ENCODE measurements at regions not wholly inside any gene's neighbourhood (a gene's known extent, or its start where the extent isn't known, plus 50 kb on each side); places are given as distances from the start of the nearest gene placed in this dataset.

DNA sequence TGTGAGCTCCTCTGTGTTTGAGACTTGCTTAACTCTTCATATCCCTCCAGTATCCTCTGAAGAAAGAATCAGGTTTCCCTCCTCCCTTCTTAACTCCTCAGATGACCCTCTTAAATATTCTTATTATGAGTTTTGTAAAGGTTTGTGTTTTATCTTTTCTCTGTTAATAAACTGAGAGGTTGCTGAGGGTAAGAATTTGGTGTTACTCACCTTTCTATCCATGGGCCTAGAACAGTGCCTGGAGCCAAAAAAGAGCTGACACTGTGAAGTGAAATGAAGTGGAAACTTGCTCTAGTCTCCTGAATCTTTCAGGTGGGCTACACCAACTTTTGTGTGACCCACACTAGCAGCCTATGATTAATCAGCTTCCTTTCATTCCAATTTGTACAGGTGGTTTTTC lies 208.4 kb downstream of the CSNK1G3 start:
- no TSS peak for BruUV-seq (replicated peaks)
- RAD21 ChIA-PET (ENCODE audit: low non-redundant PET in 1 of 2, low total read pairs in 2 of 2, uncharacterized antibody in 2 of 2, unreplicated experiment in 2 of 2): no interaction called here
- Histone ChIP-seq H3K27me3 (ENCODE audit: insufficient read depth, low read length) (no peaks in the 10 kb centered on the region), H3K36me3 (ENCODE audit: control insufficient read depth in 1 of 2, insufficient read depth in 2 of 2, low read length in 2 of 2) (no peaks in the 10 kb centered on the region), H3K27ac (ENCODE audit: low read depth, low read length) (no peak overlapping the region), H4K20me1 (ENCODE audit: insufficient read depth) (no peaks in the 10 kb centered on the region), H3K9me3 (ENCODE audit: control insufficient read depth in 1 of 2, insufficient read depth in 1 of 2, low read depth in 1 of 2, low read length in 2 of 2) (no peaks in the 10 kb centered on the region), H3K4me3 (replicated peaks in 1 of 2; ENCODE audit: low read depth in 1 of 2, low read length in 2 of 2) (no peak overlapping the region), H3K9me2 (ENCODE audit: insufficient read depth) (no peaks in the 10 kb centered on the region), H3K4me1 (ENCODE audit: control insufficient read depth in 1 of 2, insufficient read depth in 2 of 2, low read length in 2 of 2) (0 out of 4 replicates have a peak, but pooled peaks cover 0 to 4% of the 10 kb centered on the region in 2 experiments), H3K4me2 (ENCODE audit: low read length) (no peak overlapping the region), H3K79me2 (ENCODE audit: insufficient read depth, low read length) (no peaks in the 10 kb centered on the region), H3K9ac (ENCODE audit: low read length) (no peak overlapping the region), H2AFZ (ENCODE audit: low read depth, low read length, poor library complexity, severe bottlenecking) (no peak overlapping the region)
- CTCF ChIA-PET: no interaction called here
- intact Hi-C loops (cut with micrococcal nuclease): no loop called here
- DNase-seq (ENCODE audit: low read depth, low spot score): no peak
- no peak for TF ChIP-seq ZNF274 (IDR thresholded peaks at IDR 0.05; ENCODE audit: low read depth, low read length)
- no peak for TF ChIP-seq SIN3A (IDR thresholded peaks at IDR 0.05; ENCODE audit: low read depth)
- TF ChIP-seq, protein P1, sequence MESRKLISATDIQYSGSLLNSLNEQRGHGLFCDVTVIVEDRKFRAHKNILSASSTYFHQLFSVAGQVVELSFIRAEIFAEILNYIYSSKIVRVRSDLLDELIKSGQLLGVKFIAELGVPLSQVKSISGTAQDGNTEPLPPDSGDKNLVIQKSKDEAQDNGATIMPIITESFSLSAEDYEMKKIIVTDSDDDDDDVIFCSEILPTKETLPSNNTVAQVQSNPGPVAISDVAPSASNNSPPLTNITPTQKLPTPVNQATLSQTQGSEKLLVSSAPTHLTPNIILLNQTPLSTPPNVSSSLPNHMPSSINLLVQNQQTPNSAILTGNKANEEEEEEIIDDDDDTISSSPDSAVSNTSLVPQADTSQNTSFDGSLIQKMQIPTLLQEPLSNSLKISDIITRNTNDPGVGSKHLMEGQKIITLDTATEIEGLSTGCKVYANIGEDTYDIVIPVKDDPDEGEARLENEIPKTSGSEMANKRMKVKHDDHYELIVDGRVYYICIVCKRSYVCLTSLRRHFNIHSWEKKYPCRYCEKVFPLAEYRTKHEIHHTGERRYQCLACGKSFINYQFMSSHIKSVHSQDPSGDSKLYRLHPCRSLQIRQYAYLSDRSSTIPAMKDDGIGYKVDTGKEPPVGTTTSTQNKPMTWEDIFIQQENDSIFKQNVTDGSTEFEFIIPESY (IDR thresholded peaks at IDR 0.05; ENCODE audit: extremely low read depth, insufficient replicate concordance, low read length): no peak
- TF ChIP-seq ELF1 (IDR thresholded peaks at IDR 0.05; ENCODE audit: borderline replicate concordance, low read depth): no peak
- no peak for TF ChIP-seq SRF (IDR thresholded peaks at IDR 0.05; ENCODE audit: low read depth)
- ATAC-seq: no peak
- POLR2A ChIA-PET: no interaction called here

- no TSS peak for BruUV-seq (replicated peaks)
- no peaks in the 10 kb centered on the region for H3K36me3 ChIP-seq (ENCODE audit: control insufficient read depth in 1 of 2, insufficient read depth in 2 of 2, low read length in 2 of 2)
- TF ChIP-seq SRF (IDR thresholded peaks at IDR 0.05; ENCODE audit: low read depth) (no peak), EGR1 (IDR thresholded peaks at IDR 0.05; ENCODE audit: low read depth) (no peak), CEBPB (IDR thresholded peaks at IDR 0.05; ENCODE audit: low read depth) (no peak), POLR2A (IDR thresholded peaks at IDR 0.05; ENCODE audit: borderline replicate concordance, extremely low read depth, insufficient read depth, insufficient read length) (no peak), RAD21 (IDR thresholded peaks at IDR 0.05; ENCODE audit: low read depth) (no peak), FOSL1 (IDR thresholded peaks at IDR 0.05; ENCODE audit: low read depth) (no peak), YY1 (IDR thresholded peaks at IDR 0.05; ENCODE audit: extremely low read depth, insufficient replicate concordance, low read depth, low read length) (no peak), SP1 (IDR thresholded peaks at IDR 0.05; ENCODE audit: low read depth) (no peak), ZNF274 (IDR thresholded peaks at IDR 0.05; ENCODE audit: low read depth, low read length) (no peak), EZH2 (IDR thresholded peaks at IDR 0.05) (no peak)
- TF ChIP-seq, protein P2, sequence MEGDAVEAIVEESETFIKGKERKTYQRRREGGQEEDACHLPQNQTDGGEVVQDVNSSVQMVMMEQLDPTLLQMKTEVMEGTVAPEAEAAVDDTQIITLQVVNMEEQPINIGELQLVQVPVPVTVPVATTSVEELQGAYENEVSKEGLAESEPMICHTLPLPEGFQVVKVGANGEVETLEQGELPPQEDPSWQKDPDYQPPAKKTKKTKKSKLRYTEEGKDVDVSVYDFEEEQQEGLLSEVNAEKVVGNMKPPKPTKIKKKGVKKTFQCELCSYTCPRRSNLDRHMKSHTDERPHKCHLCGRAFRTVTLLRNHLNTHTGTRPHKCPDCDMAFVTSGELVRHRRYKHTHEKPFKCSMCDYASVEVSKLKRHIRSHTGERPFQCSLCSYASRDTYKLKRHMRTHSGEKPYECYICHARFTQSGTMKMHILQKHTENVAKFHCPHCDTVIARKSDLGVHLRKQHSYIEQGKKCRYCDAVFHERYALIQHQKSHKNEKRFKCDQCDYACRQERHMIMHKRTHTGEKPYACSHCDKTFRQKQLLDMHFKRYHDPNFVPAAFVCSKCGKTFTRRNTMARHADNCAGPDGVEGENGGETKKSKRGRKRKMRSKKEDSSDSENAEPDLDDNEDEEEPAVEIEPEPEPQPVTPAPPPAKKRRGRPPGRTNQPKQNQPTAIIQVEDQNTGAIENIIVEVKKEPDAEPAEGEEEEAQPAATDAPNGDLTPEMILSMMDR (IDR thresholded peaks at IDR 0.05 in 2 of 3, conservative IDR thresholded peaks at IDR 0.05 in 1 of 3; ENCODE audit: borderline replicate concordance in 1 of 3, insufficient read depth in 1 of 3, low read depth in 2 of 3, low read length in 2 of 3): no peak
- TF ChIP-seq, protein P3, sequence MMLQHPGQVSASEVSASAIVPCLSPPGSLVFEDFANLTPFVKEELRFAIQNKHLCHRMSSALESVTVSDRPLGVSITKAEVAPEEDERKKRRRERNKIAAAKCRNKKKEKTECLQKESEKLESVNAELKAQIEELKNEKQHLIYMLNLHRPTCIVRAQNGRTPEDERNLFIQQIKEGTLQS (IDR thresholded peaks at IDR 0.05): no peak
- TF ChIP-seq, protein P1 (IDR thresholded peaks at IDR 0.05; ENCODE audit: extremely low read depth, insufficient replicate concordance, low read length): no peak
- H4K20me1 ChIP-seq (ENCODE audit: insufficient read depth): no peaks in the 10 kb centered on the region
- no peaks in the 10 kb centered on the region for H3K79me2 ChIP-seq (ENCODE audit: insufficient read depth, low read length)
- H2AFZ ChIP-seq (ENCODE audit: low read depth, low read length, poor library complexity, severe bottlenecking): no peak overlapping the region
- H3K4me2 ChIP-seq (ENCODE audit: low read length): no peak overlapping the region
- no peak overlapping the region for H3K4me3 ChIP-seq (replicated peaks in 1 of 2; ENCODE audit: low read depth in 1 of 2, low read length in 2 of 2)
- H3K9ac ChIP-seq (ENCODE audit: low read length): no peak overlapping the region
- H3K9me3 ChIP-seq (ENCODE audit: control insufficient read depth in 1 of 2, insufficient read depth in 1 of 2, low read depth in 1 of 2, low read length in 2 of 2): no peaks in the 10 kb centered on the region
- H3K4me1 ChIP-seq (ENCODE audit: control insufficient read depth in 1 of 2, insufficient read depth in 2 of 2, low read length in 2 of 2): 0 out of 4 replicates have a peak, but pooled peaks cover 0 to 4% of the 10 kb centered on the region in 2 experiments
- no peaks in the 10 kb centered on the region for H3K27me3 ChIP-seq (ENCODE audit: insufficient read depth, low read length)
- H3K27ac ChIP-seq (ENCODE audit: low read depth, low read length): no peak overlapping the region
- DNase-seq (ENCODE audit: low read depth, low spot score) (no peak), ATAC-seq (no peak)
- intact Hi-C loops (cut with micrococcal nuclease): no loop called here
- H3K9me2 ChIP-seq (ENCODE audit: insufficient read depth): no peaks in the 10 kb centered on the region
- CTCF ChIA-PET: no interaction called here
- RAD21 ChIA-PET (ENCODE audit: low non-redundant PET in 1 of 2, low total read pairs in 2 of 2, uncharacterized antibody in 2 of 2, unreplicated experiment in 2 of 2): no interaction called here
- POLR2A ChIA-PET: no interaction called here
Observed at GRCh38 chr5:123719004-123719403, 207.0 kb downstream of the CSNK1G3 start.

Data from HCT116 (cell line).